Activated CD8-positive, alpha-beta T cell treated with anti-CD3 and anti-CD28 coated beads for 36 hours (primary cell): ENCODE measurements at regions not wholly inside any gene's neighbourhood (a gene's known extent, or its start where the extent isn't known, plus 50 kb on each side); places are given as distances from the start of the nearest gene placed in this dataset.

Experiments used
- ATAC-seq: fragments of 200-7000 bp; cut with Tn5 transposase; one replicate; pipeline ENCODE4 v1.10.0; 2021; ENCODE audit warnings: mild to moderate bottlenecking, moderate library complexity
- CTCF ChIA-PET: fragments of 350-600 bp; sonication (Branson Sonifier 250); formaldehyde crosslinking; loops from one replicate; lab custom pipeline; 2021; ENCODE audit warnings: antibody characterized with exemption; lab: Charles Lee
- POLR2A ChIA-PET: fragments of 350-600 bp; sonication (Branson Sonifier 250); formaldehyde crosslinking; loops from one replicate; lab custom pipeline; 2021; ENCODE audit warnings: antibody characterized with exemption; lab: Charles Lee
- DNase-seq: peaks from one replicate; pipeline ENCODE4 v3.0.0-alpha.2; 2020
- H3K27ac Mint-ChIP-seq: one replicate; pipeline ENCODE4 v1.8.0; 2021; ENCODE audit warnings: mild to moderate bottlenecking, mixed read lengths
- H3K27me3 Mint-ChIP-seq: one replicate; pipeline ENCODE4 v1.8.0; 2021; ENCODE audit warnings: mixed read lengths
- H3K36me3 Mint-ChIP-seq: one replicate; pipeline ENCODE4 v1.8.0; 2021; ENCODE audit warnings: low read depth, mixed read lengths
- H3K4me1 Mint-ChIP-seq: one replicate; pipeline ENCODE4 v1.8.0; 2021; ENCODE audit warnings: low read depth, mixed read lengths
- H3K4me3 Mint-ChIP-seq: one replicate; pipeline ENCODE4 v1.8.0; 2021; ENCODE audit warnings: mild to moderate bottlenecking, moderate library complexity, mixed read lengths
- H3K9me3 Mint-ChIP-seq: one replicate; pipeline ENCODE4 v1.8.0; 2021; ENCODE audit warnings: mixed read lengths
- intact Hi-C: fragments of 100-400 bp; cut with micrococcal nuclease; formaldehyde crosslinking; loops from one replicate; pipeline ENCODE4 v1.10.0; 2022
- TF ChIP-seq, protein P1 (sequence below): fragments of 200-600 bp; IDR thresholded peaks from one replicate; pipeline ENCODE4 v1.8.0; 2022; ENCODE audit warnings: antibody characterized with exemption, mild to moderate bottlenecking

DNA sequence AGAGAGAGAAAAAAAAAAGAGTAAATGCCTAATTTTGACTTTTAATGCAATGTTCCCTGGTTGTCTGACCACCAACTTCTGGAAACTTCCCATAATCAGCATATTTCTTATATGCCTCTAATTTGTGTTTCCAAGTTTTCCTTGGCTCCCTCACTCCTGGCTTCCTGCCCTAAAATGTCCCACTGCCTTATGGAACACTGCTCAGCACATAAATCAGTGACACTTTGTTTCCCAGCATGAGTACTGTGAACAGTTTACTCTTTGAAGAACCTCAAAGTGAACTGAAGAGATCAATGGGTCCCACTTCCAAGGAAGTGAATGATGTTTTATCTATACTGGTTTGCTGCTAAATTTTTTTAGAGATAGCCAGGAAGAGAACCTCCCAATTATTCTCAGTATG, 271.3 kb upstream of the PRMT6 start:
- H3K4me3 Mint-ChIP-seq: no peak overlapping the region
- CTCF ChIA-PET: no interaction called here
- TF ChIP-seq, protein P1, sequence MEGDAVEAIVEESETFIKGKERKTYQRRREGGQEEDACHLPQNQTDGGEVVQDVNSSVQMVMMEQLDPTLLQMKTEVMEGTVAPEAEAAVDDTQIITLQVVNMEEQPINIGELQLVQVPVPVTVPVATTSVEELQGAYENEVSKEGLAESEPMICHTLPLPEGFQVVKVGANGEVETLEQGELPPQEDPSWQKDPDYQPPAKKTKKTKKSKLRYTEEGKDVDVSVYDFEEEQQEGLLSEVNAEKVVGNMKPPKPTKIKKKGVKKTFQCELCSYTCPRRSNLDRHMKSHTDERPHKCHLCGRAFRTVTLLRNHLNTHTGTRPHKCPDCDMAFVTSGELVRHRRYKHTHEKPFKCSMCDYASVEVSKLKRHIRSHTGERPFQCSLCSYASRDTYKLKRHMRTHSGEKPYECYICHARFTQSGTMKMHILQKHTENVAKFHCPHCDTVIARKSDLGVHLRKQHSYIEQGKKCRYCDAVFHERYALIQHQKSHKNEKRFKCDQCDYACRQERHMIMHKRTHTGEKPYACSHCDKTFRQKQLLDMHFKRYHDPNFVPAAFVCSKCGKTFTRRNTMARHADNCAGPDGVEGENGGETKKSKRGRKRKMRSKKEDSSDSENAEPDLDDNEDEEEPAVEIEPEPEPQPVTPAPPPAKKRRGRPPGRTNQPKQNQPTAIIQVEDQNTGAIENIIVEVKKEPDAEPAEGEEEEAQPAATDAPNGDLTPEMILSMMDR: no peak
- no peak overlapping the region for H3K27ac Mint-ChIP-seq
- no peaks in the 10 kb centered on the region for H3K4me1 Mint-ChIP-seq
- H3K27me3 Mint-ChIP-seq: no peaks in the 10 kb centered on the region
- no peak for ATAC-seq
- DNase-seq: no peak
- intact Hi-C loops: no loop called here
- H3K36me3 Mint-ChIP-seq: no peaks in the 10 kb centered on the region
- no peaks in the 10 kb centered on the region for H3K9me3 Mint-ChIP-seq
- POLR2A ChIA-PET: no interaction called here

DNA sequence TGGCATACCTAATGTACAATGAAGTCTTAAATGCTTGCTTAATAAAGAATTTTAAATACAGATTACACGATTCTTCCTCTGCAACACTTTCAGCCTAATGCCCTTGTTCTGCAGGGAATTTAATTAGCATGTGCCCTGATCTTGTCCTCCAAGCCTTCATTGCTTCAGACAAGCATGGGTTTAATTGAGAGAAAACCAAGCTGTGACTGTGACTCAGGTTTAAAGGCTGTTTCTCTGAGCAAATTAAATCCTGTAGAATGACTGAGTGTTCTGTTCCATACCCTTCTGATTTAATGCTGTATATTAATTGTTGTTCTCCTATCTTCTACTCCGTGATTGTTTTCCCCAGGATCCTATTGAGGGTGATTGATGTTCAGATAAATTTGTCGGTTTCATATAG, 269.0 kb upstream of the PRMT6 start:
- Mint-ChIP-seq H3K4me1 (no peaks in the 10 kb centered on the region), H3K27me3 (no peaks in the 10 kb centered on the region), H3K27ac (no peak overlapping the region), H3K4me3 (no peak overlapping the region), H3K9me3 (peaks cover 2% of the 10 kb centered on the region), H3K36me3 (no peaks in the 10 kb centered on the region)
- DNase-seq (no peak), ATAC-seq (no peak)
- ChIA-PET CTCF (no interaction called here), POLR2A (no interaction called here)
- intact Hi-C loops: no loop called here
- TF ChIP-seq, protein P1: no peak

DNA sequence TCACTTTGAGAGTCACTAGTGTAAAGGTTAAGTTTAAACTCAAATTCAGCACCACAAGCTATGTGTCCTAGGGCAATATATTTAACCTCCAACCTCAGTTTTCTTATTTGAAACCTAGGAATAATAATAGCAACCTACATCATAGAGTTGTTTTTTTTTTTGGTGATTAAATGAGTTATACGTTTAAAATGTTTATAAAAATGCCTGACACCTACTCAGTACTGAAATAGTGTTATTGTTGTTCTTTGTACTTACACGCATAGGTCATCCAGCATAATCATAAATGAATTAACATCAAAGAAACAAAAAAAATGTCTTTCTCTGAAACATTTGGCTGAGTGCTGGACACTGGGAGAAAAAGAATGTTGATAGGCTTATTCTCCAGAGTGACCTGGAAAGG, 266.8 kb upstream of the PRMT6 start:
- H3K36me3 Mint-ChIP-seq: no peaks in the 10 kb centered on the region
- peaks cover 2% of the 10 kb centered on the region for H3K9me3 Mint-ChIP-seq
- ATAC-seq (no peak), DNase-seq (no peak)
- CTCF ChIA-PET: no interaction called here
- TF ChIP-seq, protein P1: no peak
- POLR2A ChIA-PET: no interaction called here
- H3K4me1 Mint-ChIP-seq: no peaks in the 10 kb centered on the region
- H3K27me3 Mint-ChIP-seq: no peaks in the 10 kb centered on the region
- H3K4me3 Mint-ChIP-seq: no peak overlapping the region
- H3K27ac Mint-ChIP-seq: no peak overlapping the region
- intact Hi-C loops: no loop called here

DNA sequence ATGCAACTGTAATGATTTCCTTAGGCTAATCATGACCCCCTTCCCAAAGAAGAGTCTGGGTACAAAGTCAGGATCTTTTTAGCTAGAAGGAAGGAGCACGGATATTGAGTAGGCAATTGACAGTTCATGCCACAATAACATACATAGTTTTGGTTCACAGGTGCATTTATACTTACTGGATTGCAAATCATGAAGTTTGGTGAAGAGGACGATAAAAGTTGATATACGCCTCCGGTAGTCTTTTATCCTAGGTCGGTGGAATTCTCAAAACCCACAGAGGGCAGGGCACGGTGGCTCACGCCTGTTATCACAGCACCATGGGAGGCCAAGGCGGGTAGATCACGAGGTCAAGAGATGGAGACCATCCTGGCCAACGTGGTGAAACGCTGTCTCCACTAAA, 265.4 kb upstream of the PRMT6 start:
- Mint-ChIP-seq H3K9me3 (peaks cover 2% of the 10 kb centered on the region), H3K4me3 (no peak overlapping the region), H3K27me3 (no peaks in the 10 kb centered on the region), H3K27ac (no peak overlapping the region), H3K36me3 (no peaks in the 10 kb centered on the region), H3K4me1 (no peaks in the 10 kb centered on the region)
- ChIA-PET POLR2A (no interaction called here), CTCF (no interaction called here)
- intact Hi-C loops: no loop called here
- ATAC-seq: no peak
- no peak for DNase-seq
- TF ChIP-seq, protein P1: no peak

GRCh38 chr1:106793651-106794050, 262.8 kb upstream of the PRMT6 start:
- TF ChIP-seq, protein P1: no peak
- intact Hi-C loops: no loop called here
- CTCF ChIA-PET: no interaction called here

More at GRCh38 chr1:106793651-106794050, 262.8 kb upstream of the PRMT6 start:
- Mint-ChIP-seq H3K9me3 (peaks cover 2% of the 10 kb centered on the region), H3K27ac (no peak overlapping the region), H3K4me1 (no peaks in the 10 kb centered on the region), H3K4me3 (no peak overlapping the region), H3K27me3 (no peaks in the 10 kb centered on the region), H3K36me3 (no peaks in the 10 kb centered on the region)
- ATAC-seq: no peak
- no peak for DNase-seq
- POLR2A ChIA-PET: no interaction called here
